GM18508 (cell line): ENCODE measurements at regions not wholly inside any gene's neighbourhood (a gene's known extent, or its start where the extent isn't known, plus 50 kb on each side); places are given as distances from the start of the nearest gene placed in this dataset.
"Not testable (repeated sequence)": the region's sequence is repeated elsewhere in the genome, so short reads cannot be mapped to it uniquely, and the experiment has no call there.

Source experiments
- ATAC-seq: cut with Tn5 transposase; IDR thresholded peaks from one replicate; pipeline ENCODE4 v1.9.1; 2021; ENCODE audit warnings: moderate number of reproducible peaks; ENCODE audit not compliant: insufficient read depth, unreplicated experiment

GRCh38 chr2:150690261-150690660 is 202.8 kb upstream of the RND3 start:
- ATAC-seq, result no peak

DNA sequence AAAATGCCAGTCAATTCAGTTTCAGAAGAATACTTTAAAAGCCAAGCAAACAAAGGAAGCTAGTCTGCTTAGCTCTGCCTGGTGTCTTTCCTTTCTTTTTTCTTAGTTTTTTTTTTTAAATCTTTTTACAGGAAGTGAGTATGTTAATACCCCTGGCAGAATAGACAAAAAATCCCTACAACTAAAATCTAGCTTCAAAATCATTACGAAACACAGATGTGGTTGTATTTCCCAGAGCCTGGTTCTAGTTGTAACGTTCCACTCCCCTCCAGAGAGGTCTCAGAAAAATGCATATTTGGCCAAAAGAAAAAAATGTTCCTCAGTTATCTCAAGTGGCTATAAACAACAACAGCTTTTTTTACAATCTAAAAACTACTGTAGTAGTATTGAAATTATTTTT is 202.1 kb upstream of the RND3 start:
- no peak for ATAC-seq

- no peak for ATAC-seq
Measured at GRCh38 chr2:150688016-150688415, 200.5 kb upstream of the RND3 start.

DNA sequence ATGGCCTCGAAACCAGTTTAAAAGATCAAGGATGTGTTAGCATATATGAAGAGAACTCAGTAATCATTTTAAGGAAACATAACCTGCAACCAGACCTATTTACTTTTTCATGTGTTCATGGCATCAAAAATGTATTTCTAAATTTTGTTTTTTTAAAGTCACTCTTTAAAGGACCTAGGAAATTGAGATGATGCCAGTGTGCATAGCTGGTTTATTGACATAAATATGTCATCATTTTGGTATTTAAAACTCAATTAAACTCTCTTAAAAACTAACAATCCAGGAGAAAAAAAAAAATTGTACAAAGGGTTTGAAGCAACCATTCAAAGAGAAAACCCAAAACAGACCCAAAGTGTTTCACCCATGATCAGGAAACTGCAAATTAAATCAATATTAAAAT is 198.9 kb upstream of the RND3 start:
- no peak for ATAC-seq

- ATAC-seq, result peak; percentile 53
Measured at GRCh38 chr2:150681120-150681804, 193.8 kb upstream of the RND3 start.

- no peak for ATAC-seq
Measured at GRCh38 chr2:150679456-150680120, 192.1 kb upstream of the RND3 start.

DNA sequence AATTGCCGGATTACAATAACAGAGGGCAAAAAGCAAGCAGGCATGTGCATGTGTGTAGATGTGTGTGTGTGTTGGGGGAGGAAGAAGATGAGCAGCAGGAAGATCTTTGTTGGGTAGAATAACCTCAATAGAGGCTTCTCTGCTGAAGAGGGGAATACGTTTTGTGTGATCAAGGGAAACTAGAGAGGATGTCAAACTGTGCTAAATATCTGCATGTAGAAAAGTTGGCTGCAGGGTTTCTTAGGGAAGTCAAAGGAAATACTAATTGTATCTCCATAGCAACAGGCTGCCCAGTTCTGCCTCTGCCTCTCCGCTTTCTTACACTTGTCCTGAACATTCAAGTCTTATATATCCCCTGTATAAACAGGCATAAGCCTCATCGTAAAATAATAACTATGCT is 190.1 kb upstream of the RND3 start:
- no peak for ATAC-seq

- no peak for ATAC-seq
Measured at GRCh38 chr2:150676747-150677383, 189.4 kb upstream of the RND3 start.

- ATAC-seq, result no peak
Measured at GRCh38 chr2:150675807-150676206, 188.3 kb upstream of the RND3 start.

DNA sequence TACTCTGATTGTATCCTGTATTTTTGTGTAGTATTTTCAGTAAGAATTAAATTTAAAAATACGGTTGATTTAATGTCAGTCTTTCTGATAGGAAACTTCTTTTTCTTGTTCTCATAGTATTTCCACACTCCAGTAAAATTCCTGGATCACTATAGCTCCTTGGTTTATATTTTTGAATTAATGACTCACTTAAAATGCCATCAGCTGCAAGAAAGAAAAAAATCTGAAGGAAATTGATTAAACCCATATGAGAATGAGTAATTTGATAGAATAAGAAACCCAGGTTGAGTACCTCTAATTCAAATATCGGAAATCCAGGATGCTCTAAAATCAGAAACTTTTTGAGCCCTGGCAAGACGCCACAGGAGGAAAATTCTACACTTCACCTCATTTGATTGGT is 186.8 kb upstream of the RND3 start:
- no peak for ATAC-seq

- no peak for ATAC-seq
Measured at GRCh38 chr2:150672311-150672710, 184.8 kb upstream of the RND3 start.

DNA sequence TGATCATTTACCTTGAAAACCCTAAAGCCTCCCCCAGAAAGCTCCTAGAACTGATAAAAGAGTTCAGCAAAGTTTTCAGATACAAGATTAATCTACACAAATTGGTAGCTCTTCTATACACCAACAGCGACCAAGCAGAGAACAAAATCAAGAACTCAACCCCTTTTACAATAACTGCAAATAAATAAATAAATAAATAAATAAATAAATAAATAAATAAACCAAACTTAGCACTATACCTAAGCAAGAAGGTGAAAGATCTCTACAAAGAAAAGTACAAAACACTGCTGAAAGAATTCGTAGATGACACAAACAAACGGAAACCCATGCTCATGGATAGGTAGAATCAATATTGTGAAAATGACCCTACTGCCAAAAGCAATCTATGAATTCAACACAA is 182.0 kb upstream of the RND3 start:
- ATAC-seq, result no peak

DNA sequence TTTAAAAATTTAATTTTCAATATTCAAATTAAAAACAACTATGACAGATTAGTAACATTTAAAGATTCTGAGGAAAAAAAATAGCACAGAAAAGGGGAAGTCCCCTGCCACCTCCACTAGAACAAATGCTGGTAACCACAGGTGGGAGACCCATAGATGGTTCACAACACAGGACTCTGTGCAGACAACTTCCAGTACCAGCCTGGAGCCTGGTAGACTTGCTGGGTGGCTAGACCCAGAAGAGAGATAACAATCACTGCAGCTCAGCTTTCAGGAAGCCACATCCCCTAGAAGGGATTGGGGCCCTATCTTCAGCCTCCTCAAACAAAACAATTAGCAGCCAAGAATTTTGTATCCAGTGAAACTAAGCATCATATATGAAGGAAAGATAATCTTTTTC is 179.6 kb upstream of the RND3 start:
- ATAC-seq, result not testable (repeated sequence)

GRCh38 chr2:150663143-150663542 is 175.7 kb upstream of the RND3 start:
- no peak for ATAC-seq

- no peak for ATAC-seq
Measured at GRCh38 chr2:150656002-150656401, 168.5 kb upstream of the RND3 start.

DNA sequence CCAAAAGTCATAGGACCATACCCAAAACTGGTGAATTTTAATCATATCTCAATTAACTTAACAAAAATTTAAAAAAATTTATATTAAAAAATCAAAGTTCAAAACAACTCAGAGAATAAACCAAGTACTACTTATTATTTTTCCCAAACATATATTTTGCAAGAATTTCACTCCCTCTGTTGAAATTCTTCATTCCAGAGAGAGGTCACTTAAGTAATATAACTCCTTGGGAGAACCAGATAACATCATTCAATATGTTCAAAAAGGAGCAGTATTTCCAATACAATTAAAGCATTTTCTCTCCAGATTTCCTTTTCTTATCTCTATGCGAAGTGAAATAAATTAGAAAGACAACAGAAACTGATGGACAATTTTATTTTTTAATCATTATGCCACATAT is 165.9 kb upstream of the RND3 start:
- ATAC-seq, result no peak

DNA sequence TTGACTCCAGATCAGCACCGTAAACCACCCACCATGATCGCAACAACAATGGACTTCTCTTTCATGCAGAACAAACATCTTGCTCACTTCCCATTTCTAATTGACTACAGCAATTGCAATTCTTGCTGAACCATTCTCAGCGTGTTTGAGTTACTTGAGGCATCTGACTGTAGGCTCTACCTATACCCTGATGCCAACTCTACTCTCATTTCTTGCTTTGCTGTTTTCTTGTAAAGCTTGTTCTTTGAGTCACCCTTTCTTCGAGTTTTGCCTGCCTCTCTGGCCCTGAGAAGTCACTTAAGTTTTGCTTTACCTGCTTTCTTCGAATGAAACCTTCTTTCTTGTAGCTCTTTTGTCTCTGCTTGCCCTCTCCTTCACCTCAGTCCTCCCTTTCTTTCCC is 160.5 kb upstream of the RND3 start:
- no peak for ATAC-seq

GRCh38 chr2:150646746-150647145 is 159.3 kb upstream of the RND3 start:
- no peak for ATAC-seq

DNA sequence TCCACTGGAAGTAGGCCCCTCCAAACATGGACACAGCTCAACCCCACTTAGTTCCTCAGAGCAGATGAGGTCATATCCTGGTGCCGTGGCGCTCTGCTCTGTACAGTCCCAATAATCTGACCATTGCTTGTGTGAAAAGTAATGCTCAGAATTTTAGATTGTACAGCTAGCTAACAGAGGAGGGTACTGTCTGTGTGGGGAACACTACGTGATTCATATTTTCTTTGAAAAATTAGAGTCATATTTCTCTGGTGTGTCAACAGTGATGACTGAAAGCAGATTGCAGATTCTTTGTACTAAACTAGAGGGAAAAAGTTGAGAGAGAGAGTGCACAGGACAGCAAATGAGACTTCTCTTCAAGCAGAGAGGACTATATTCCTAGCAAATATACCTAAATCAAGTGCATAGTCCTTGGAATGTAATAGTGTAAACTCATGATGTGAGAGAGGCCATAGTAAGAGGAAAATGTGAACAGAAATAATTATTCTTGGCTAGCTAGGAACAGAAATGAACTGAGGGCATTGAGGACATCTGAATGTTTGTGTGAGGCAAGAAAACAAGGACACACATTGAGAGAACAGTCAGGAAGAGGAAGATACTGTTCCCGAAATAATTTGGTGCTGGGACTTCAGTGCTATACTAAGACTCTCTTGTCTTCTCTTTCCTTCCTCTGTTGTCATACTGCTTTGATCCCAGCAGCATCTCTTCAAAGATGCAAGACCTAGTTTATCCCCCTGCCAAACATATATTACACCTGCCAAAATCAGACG is 157.0 kb upstream of the RND3 start:
- no peak for ATAC-seq

DNA sequence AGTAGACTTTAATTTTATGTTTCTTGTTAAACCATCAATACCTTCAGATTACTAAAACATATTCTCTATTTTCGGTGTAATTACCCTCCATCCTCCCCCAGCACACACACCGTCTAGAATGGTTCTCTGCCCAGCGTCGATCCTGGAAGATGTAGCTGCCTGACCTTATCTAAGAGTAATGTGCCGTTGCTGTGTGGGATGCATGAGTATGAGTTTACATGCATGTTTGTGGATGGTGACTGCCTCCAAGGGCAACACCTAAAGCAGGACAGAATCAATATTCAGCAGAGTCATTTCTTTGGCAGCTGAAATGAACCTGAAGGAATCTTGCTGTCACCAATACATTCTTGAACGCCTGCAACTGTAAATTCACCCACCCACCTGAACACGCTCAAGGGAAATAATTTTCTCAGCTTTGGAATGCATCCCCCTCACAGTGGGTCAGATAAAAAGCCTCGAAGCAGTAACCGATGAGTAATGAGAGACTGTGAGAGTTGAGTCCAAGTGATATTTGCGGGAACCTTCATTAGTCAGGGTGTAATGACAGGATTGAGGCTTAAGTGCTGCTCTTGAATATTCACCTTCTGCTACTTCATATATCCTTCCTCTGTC is 155.8 kb upstream of the RND3 start:
- ATAC-seq, result no peak

DNA sequence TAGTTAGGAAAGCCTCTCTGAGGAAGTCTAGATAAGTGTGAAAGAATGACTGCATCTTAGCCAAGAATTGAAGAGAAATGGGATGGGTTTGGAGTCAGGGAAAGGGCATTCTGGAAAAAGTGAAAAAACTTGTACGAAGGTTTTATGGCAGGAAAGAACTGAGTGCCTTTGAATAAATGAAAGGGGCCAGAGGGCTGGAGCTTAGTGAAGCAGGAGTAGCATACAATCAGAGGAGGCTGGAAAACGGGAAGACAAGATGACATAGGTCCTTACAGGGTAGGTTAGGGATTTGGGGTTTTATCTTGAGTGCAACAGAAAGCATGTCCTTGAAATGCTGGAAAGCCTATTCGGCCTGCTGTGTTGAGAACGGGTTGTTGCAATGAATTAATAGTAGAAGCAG is 152.6 kb upstream of the RND3 start:
- ATAC-seq, result no peak
